Keratinocyte (primary cell): ENCODE measurements at regions not wholly inside any gene's neighbourhood (a gene's known extent, or its start where the extent isn't known, plus 50 kb on each side); places are given as distances from the start of the nearest gene placed in this dataset.

Experiments
- DNase-seq: peaks from one replicate; pipeline ENCODE4 v3.0.0-alpha.2; 2011; ENCODE audit warnings: low read depth, missing footprints, low spot score
- FAIRE-seq: peaks from 2 replicates; lab custom pipeline; 2011; peaks lifted over from hg19 to GRCh38; lab: Jason Lieb, UNC
- H2AFZ ChIP-seq: 2 replicates; pipeline ENCODE4 v1.6.0; 2012; ENCODE audit warnings: low read length, control low read depth, inconsistent platforms; ENCODE audit not compliant: control insufficient read depth
- H3K27ac ChIP-seq: 2 replicates; pipeline ENCODE4 v1.5.1; 2011; ENCODE audit warnings: low read length; ENCODE audit not compliant: control insufficient read depth, insufficient read depth
- H3K27me3 ChIP-seq: 3 replicates; pipeline ENCODE4 v1.6.0; 2011; ENCODE audit warnings: low read length; ENCODE audit not compliant: control insufficient read depth, insufficient read depth; ENCODE audit errors: extremely low read depth
- H3K36me3 ChIP-seq, 2 experiments: 2 replicates in 1 of 2; 3 replicates in 1 of 2; pipeline ENCODE4 v1.5.1; 2011; ENCODE audit warnings: low read length in 2 of 2, mild to moderate bottlenecking in 1 of 2; ENCODE audit not compliant: control insufficient read depth in 2 of 2, insufficient read depth in 2 of 2; ENCODE audit errors: extremely low read depth in 1 of 2
- H3K4me1 ChIP-seq: 3 replicates; pipeline ENCODE4 v1.5.1; 2011; ENCODE audit warnings: low read length; ENCODE audit not compliant: control insufficient read depth, insufficient read depth; ENCODE audit errors: extremely low read depth
- H3K4me2 ChIP-seq: 3 replicates; pipeline ENCODE4 v1.6.0; 2011; ENCODE audit warnings: low read depth, low read length; ENCODE audit not compliant: control insufficient read depth, insufficient read depth; ENCODE audit errors: extremely low read depth
- H3K4me3 ChIP-seq, 3 experiments: fragments of 200-600 bp in 1 of 3; sonication (generic) in 1 of 3; 2 replicates in 2 of 3; 3 replicates in 1 of 3; pipeline ENCODE4 v1.5.1; 2011 to 2016; ENCODE audit warnings: low read length in 3 of 3, mild to moderate bottlenecking in 3 of 3, control low read depth in 2 of 3, inconsistent platforms in 1 of 3, low read depth in 1 of 3, mixed read lengths in 1 of 3, mixed run types in 1 of 3, moderate library complexity in 1 of 3; ENCODE audit not compliant: control insufficient read depth in 2 of 3, insufficient read depth in 2 of 3; ENCODE audit errors: extremely low read depth in 1 of 3
- H3K79me2 ChIP-seq: 2 replicates; pipeline ENCODE4 v1.6.0; 2012; ENCODE audit warnings: low read length; ENCODE audit not compliant: control insufficient read depth, insufficient read depth
- H3K9ac ChIP-seq: 3 replicates; pipeline ENCODE4 v1.6.0; 2011; ENCODE audit warnings: low read length; ENCODE audit not compliant: control insufficient read depth, insufficient read depth; ENCODE audit errors: extremely low read depth
- H3K9me1 ChIP-seq: 3 replicates; pipeline ENCODE4 v1.6.0; 2011; ENCODE audit warnings: low read length; ENCODE audit not compliant: control insufficient read depth, insufficient read depth; ENCODE audit errors: extremely low read depth
- H3K9me3 ChIP-seq: 2 replicates; pipeline ENCODE4 v1.5.1; 2012; ENCODE audit warnings: low read depth, low read length; ENCODE audit not compliant: control insufficient read depth
- H4K20me1 ChIP-seq: 3 replicates; pipeline ENCODE4 v1.6.0; 2011; ENCODE audit warnings: low read length; ENCODE audit not compliant: control insufficient read depth, insufficient read depth; ENCODE audit errors: extremely low read depth
- EZH2 ChIP-seq: IDR thresholded peaks from one replicate; pipeline ENCODE4 v1.6.1; 2012; ENCODE audit warnings: inconsistent platforms, mild to moderate bottlenecking, low read length, moderate library complexity
- dilution Hi-C: fragments of 300-500 bp; cut with MboI; formaldehyde crosslinking; loops from one replicate; pipeline ENCODE4 v1.7.0; 2020; ENCODE audit warnings: low sequenced_read_pairs; ENCODE audit not compliant: extremely low pct_ligation_motif_present
- TF ChIP-seq, protein P1 (sequence below), 3 experiments: IDR thresholded peaks in 1 of 3; conservative IDR thresholded peaks in 1 of 3; optimal IDR thresholded peaks in 1 of 3; 2 replicates in 2 of 3; 3 replicates in 1 of 3; pipeline versions ENCODE3 to v1.5.1; 2011; ENCODE audit warnings: low read length in 3 of 3, mild to moderate bottlenecking in 3 of 3, moderate library complexity in 2 of 3, control low read depth in 1 of 3, inconsistent platforms in 1 of 3; ENCODE audit not compliant: insufficient read depth in 2 of 3; ENCODE audit errors: extremely low read depth in 1 of 3

- H3K4me1 ChIP-seq = no peaks in the 10 kb centered on the region
- no peaks in the 10 kb centered on the region for H4K20me1 ChIP-seq
- dilution Hi-C loops = no loop called here
- no peaks in the 10 kb centered on the region for H3K9me1 ChIP-seq
- no peak overlapping the region for H3K4me2 ChIP-seq
- DNase-seq (no peak), FAIRE-seq (no peak)
- no peak overlapping the region for H3K27ac ChIP-seq
- H2AFZ ChIP-seq = no peak overlapping the region
- H3K9me3 ChIP-seq = no peaks in the 10 kb centered on the region
- H3K36me3 ChIP-seq = no peaks in the 10 kb centered on the region
- no peak overlapping the region for H3K9ac ChIP-seq
- H3K4me3 ChIP-seq = no peak overlapping the region
- H3K79me2 ChIP-seq = no peaks in the 10 kb centered on the region
- no peak for TF ChIP-seq EZH2
- TF ChIP-seq, protein P1, sequence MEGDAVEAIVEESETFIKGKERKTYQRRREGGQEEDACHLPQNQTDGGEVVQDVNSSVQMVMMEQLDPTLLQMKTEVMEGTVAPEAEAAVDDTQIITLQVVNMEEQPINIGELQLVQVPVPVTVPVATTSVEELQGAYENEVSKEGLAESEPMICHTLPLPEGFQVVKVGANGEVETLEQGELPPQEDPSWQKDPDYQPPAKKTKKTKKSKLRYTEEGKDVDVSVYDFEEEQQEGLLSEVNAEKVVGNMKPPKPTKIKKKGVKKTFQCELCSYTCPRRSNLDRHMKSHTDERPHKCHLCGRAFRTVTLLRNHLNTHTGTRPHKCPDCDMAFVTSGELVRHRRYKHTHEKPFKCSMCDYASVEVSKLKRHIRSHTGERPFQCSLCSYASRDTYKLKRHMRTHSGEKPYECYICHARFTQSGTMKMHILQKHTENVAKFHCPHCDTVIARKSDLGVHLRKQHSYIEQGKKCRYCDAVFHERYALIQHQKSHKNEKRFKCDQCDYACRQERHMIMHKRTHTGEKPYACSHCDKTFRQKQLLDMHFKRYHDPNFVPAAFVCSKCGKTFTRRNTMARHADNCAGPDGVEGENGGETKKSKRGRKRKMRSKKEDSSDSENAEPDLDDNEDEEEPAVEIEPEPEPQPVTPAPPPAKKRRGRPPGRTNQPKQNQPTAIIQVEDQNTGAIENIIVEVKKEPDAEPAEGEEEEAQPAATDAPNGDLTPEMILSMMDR (optimal IDR thresholded peaks at IDR 0.05 in 1 of 3, IDR thresholded peaks at IDR 0.05 in 1 of 3, conservative IDR thresholded peaks at IDR 0.05 in 1 of 3; ENCODE audit: extremely low read depth in 1 of 3, insufficient read depth in 2 of 3, low read length in 3 of 3) = no peak
- H3K27me3 ChIP-seq = no peaks in the 10 kb centered on the region
These were observed 277.2 kb downstream of the HS3ST1 start for GRCh38 chr4:11151500-11151899.

DNA sequence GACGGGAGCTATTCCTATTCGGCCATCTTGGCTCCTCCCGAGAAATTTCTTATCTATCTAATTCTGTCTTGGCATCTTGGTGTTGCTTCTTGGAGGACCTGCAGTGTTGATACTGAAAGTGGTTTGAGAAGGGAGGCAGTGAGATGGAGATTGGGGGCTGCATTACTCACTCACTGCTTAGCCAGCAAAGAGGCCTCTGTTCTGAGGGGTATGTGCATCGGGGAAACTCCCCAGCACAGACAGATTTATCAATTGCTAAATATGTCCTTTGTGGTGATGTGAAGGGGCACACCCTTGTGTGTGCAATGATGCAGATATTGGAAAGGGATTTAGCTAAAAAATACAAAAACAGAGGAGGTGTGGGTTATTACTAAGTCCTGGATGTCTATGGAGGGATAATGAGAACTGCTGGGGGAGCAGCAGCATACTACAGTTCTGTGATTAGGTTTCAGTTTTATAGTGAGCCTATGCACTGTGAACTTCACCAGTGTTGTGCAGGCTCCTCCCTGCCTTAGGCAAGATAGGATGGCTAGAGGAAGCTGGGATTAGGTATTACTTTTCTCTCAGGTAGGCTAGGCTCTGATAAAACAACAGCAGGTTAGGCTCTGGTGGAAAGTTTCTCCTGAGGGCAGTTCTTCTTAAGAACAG is 279.0 kb downstream of the HS3ST1 start:
- DNase-seq (no peak), FAIRE-seq (no peak)
- TF ChIP-seq, protein P1 (optimal IDR thresholded peaks at IDR 0.05 in 1 of 3, IDR thresholded peaks at IDR 0.05 in 1 of 3, conservative IDR thresholded peaks at IDR 0.05 in 1 of 3; ENCODE audit: extremely low read depth in 1 of 3, insufficient read depth in 2 of 3, low read length in 3 of 3) = no peak
- TF ChIP-seq EZH2 = no peak
- Histone ChIP-seq H3K4me2 (no peak overlapping the region), H3K36me3 (no peaks in the 10 kb centered on the region), H3K9me1 (no peaks in the 10 kb centered on the region), H3K27ac (no peak overlapping the region), H3K9ac (no peak overlapping the region), H3K9me3 (no peaks in the 10 kb centered on the region), H3K4me1 (no peaks in the 10 kb centered on the region), H2AFZ (no peak overlapping the region), H3K79me2 (no peaks in the 10 kb centered on the region), H3K27me3 (no peaks in the 10 kb centered on the region), H4K20me1 (no peaks in the 10 kb centered on the region), H3K4me3 (no peak overlapping the region)
- dilution Hi-C loops = no loop called here
